Psoas muscle (tissue), 7 donors: ENCODE measurements at regions not wholly inside any gene's neighbourhood (a gene's known extent, or its start where the extent isn't known, plus 50 kb on each side); places are given as distances from the start of the nearest gene placed in this dataset.
"Not testable (repeated sequence)": the region's sequence is repeated elsewhere in the genome, so short reads cannot be mapped to it uniquely, and the experiment has no call there.

Experiments
- ATAC-seq, 4 donors: fragments of 200-7000 bp; cut with Tn5 transposase; one replicate each; pipeline ENCODE4 v1.9.1; 2020; ENCODE audit warnings: moderate library complexity in 3 of 4, mild to moderate bottlenecking in 2 of 4
- DNase-seq, 2 donors: peaks; one replicate each; pipeline ENCODE4 v3.0.0-alpha.2; 2020
- H3K27ac ChIP-seq: fragments of 200-600 bp; one replicate; pipeline ENCODE4 v1.8.0; 2022
- H3K27me3 ChIP-seq, 3 donors: fragments of 200-600 bp in 1 of 3; one replicate each; pipeline versions ENCODE4 v1.6.1 to v1.8.0; 2013 to 2022; ENCODE audit warnings: low read length in 2 of 3, mild to moderate bottlenecking in 2 of 3, moderate library complexity in 1 of 3; ENCODE audit not compliant: insufficient read depth in 3 of 3
- H3K36me3 ChIP-seq, 2 donors: fragments of 200-600 bp in 1 of 2; one replicate each; pipeline versions ENCODE4 v1.6.1 to v1.8.0; 2013 to 2022; ENCODE audit warnings: low read depth in 1 of 2, mild to moderate bottlenecking in 1 of 2, moderate library complexity in 1 of 2; ENCODE audit not compliant: insufficient read depth in 1 of 2
- H3K4me1 ChIP-seq: fragments of 200-600 bp; one replicate; pipeline ENCODE4 v1.8.0; 2022
- H3K4me3 ChIP-seq: fragments of 200-600 bp; one replicate; pipeline ENCODE4 v1.8.0; 2022; ENCODE audit warnings: mild to moderate bottlenecking
- H3K9me3 ChIP-seq: fragments of 200-600 bp; one replicate; pipeline ENCODE4 v1.8.0; 2022
- CTCF ChIP-seq: fragments of 200-600 bp; IDR thresholded peaks from one replicate; pipeline ENCODE4 v1.8.0; 2022; ENCODE audit warnings: antibody characterized with exemption
- WGBS, 3 donors: extraction: QIAGEN DNeasy Blood & Tissue Kit; methylation state at CpG; one replicate each; pipeline versions ENCODE4 v1.1.6 to v1.1.7; 2013; 5-methylcytosine and 5-hydroxymethylcytosine counted together
- intact Hi-C, 2 donors: fragments of 100-400 bp; cut with DNase I; formaldehyde crosslinking; loops; one replicate each; pipeline versions ENCODE4 v1.11.0 to v1.14.2; 2022
- donor health status: healthy with polysubstance abuse.
- donor health status: DM: no; HTN: no; CAD: no; lungs with moderate emphysema.
- donor health status: Bipolar disorder and iron deficiency.
- donor health status: healthy.
- donor health status: DM: yes; HTN: yes; CAD: no.
- donor health status: DM: no; HTN: no; CAD: no.
- donor health status: DM: yes; HTN: yes; CAD: no.

GRCh38 chr17:36850790-36851189 is 86.5 kb upstream of the LHX1 start:
- Histone ChIP-seq H3K4me3 (no peak overlapping the region), H3K36me3 (no peaks in the 10 kb centered on the region), H3K27ac (no peak overlapping the region), H3K4me1 (no peaks in the 10 kb centered on the region), H3K9me3 (no peaks in the 10 kb centered on the region), H3K27me3 (peaks cover 0 to 22% (median 8%) of the 10 kb centered on the region in 3 donors)
- 83 to 86% (median 85%) methylated on average over 5 of the region's 5 CpGs for WGBS, 3 donors
- no peak for DNase-seq
- intact Hi-C loops: no loop called here
- no peak for TF ChIP-seq CTCF
- no peak for ATAC-seq

- Histone ChIP-seq H3K36me3 (no peaks in the 10 kb centered on the region), H3K27ac (no peak overlapping the region), H3K4me1 (no peaks in the 10 kb centered on the region), H3K4me3 (no peak overlapping the region), H3K9me3 (no peaks in the 10 kb centered on the region), H3K27me3 (peaks cover 0 to 20% (median 5%) of the 10 kb centered on the region in 3 donors)
- WGBS, 3 donors: 64 to 76% (median 74%) methylated on average over 7 of the region's 7 CpGs
- no peak for ATAC-seq
- intact Hi-C loops: no loop called here
- no peak for DNase-seq
- no peak for TF ChIP-seq CTCF
Observed at GRCh38 chr17:36851250-36851649, 86.0 kb upstream of the LHX1 start.

GRCh38 chr17:36852478-36852877 is 84.8 kb upstream of the LHX1 start:
- H3K4me1 ChIP-seq, H3K27ac ChIP-seq, H3K4me3 ChIP-seq, DNase-seq, ATAC-seq, H3K36me3 ChIP-seq, intact Hi-C loops, H3K9me3 ChIP-seq: not testable (repeated sequence)
- H3K27me3 ChIP-seq: peaks cover 0 to 24% (median 5%) of the 10 kb centered on the region in 3 donors
- 64 to 76% (median 75%) methylated on average over 1 of the region's 1 CpG for WGBS, 3 donors

GRCh38 chr17:36854982-36855381 is 82.3 kb upstream of the LHX1 start:
- Histone ChIP-seq H3K9me3 (no peaks in the 10 kb centered on the region), H3K4me3 (no peak overlapping the region), H3K27ac (no peak overlapping the region), H3K27me3 (peaks cover 0 to 48% (median 3%) of the 10 kb centered on the region in 3 donors), H3K36me3 (no peaks in the 10 kb centered on the region), H3K4me1 (no peaks in the 10 kb centered on the region)
- TF ChIP-seq CTCF: no peak
- ATAC-seq (no peak), DNase-seq (no peak)
- intact Hi-C loops: no loop called here
- 61 to 66% (median 63%) methylated on average over 3 of the region's 3 CpGs for WGBS, 3 donors

- Histone ChIP-seq H3K4me3 (no peak overlapping the region), H3K27ac (no peak overlapping the region), H3K4me1 (no peaks in the 10 kb centered on the region), H3K9me3 (no peaks in the 10 kb centered on the region), H3K27me3 (peaks cover 0 to 53% (median 5%) of the 10 kb centered on the region in 3 donors), H3K36me3 (no peaks in the 10 kb centered on the region)
- no peak for ATAC-seq
- TF ChIP-seq CTCF: no peak
- no peak for DNase-seq
- intact Hi-C loops: no loop called here
- 90 to 92% (median 90%) methylated on average over 4 of the region's 4 CpGs for WGBS, 3 donors
Observed at GRCh38 chr17:36855459-36855858, 81.8 kb upstream of the LHX1 start.
